SH-SY5Y (cell line): ENCODE measurements at regions not wholly inside any gene's neighbourhood (a gene's known extent, or its start where the extent isn't known, plus 50 kb on each side); places are given as distances from the start of the nearest gene placed in this dataset.

Experiments used
- GATA2 ChIP-seq: IDR thresholded peaks from 2 replicates; pipeline ENCODE4 v1.6.1; 2011; ENCODE audit warnings: mild to moderate bottlenecking, low read depth, low read length
- GATA3 ChIP-seq: IDR thresholded peaks from 2 replicates; pipeline ENCODE4 v1.6.1; 2011; ENCODE audit warnings: low read depth, mild to moderate bottlenecking, low read length, moderate library complexity

- TF ChIP-seq GATA3 (no peak), GATA2 (no peak)
Measured at GRCh38 chr11:95544095-95544856, 245.3 kb downstream of the FAM76B start.
